B cell (primary cell): ENCODE measurements at regions not wholly inside any gene's neighbourhood (a gene's known extent, or its start where the extent isn't known, plus 50 kb on each side); places are given as distances from the start of the nearest gene placed in this dataset.

Experiments
- ATAC-seq: fragments of 200-7000 bp; cut with Tn5 transposase; one replicate; pipeline ENCODE4 v1.10.0; 2021; ENCODE audit warnings: low read depth, mild to moderate bottlenecking, moderate number of reproducible peaks, moderate library complexity
- CTCF ChIA-PET: fragments of 350-600 bp; sonication (Branson Sonifier 250); formaldehyde crosslinking; loops from one replicate; lab custom pipeline; 2021; ENCODE audit warnings: antibody characterized with exemption, inconsistent platforms; lab: Charles Lee
- POLR2A ChIA-PET: fragments of 350-600 bp; sonication (Branson Sonifier 250); formaldehyde crosslinking; loops from one replicate; lab custom pipeline; 2021; ENCODE audit warnings: antibody characterized with exemption; lab: Charles Lee
- DNase-seq: peaks from one replicate; pipeline ENCODE4 v3.0.0; 2013
- H2AFZ ChIP-seq: 2 replicates; pipeline ENCODE4 v1.6.1; 2012; ENCODE audit warnings: mild to moderate bottlenecking, low read depth, low read length; ENCODE audit not compliant: insufficient read depth, poor library complexity, severe bottlenecking
- H3K27ac ChIP-seq, 2 donors: 1 replicate in 1 of 2; 2 replicates in 1 of 2; pipeline ENCODE4 v1.5.1; 2012 to 2013; ENCODE audit warnings: low read length in 2 of 2, mild to moderate bottlenecking in 2 of 2, moderate library complexity in 1 of 2
- H3K27me3 ChIP-seq, 4 experiments: fragments of 200-600 bp in 1 of 4; sonication (generic) in 1 of 4; replicated peaks in 1 of 4; 1 replicate in 2 of 4; 2 replicates in 2 of 4; pipeline versions ENCODE4 v1.6.1 to v1.7.0; 2013 to 2016; ENCODE audit warnings: low read length in 3 of 4, mild to moderate bottlenecking in 2 of 4, mixed read lengths in 1 of 4, moderate library complexity in 1 of 4; ENCODE audit not compliant: insufficient read depth in 4 of 4, control insufficient read depth in 3 of 4; ENCODE audit errors: control extremely low read depth in 1 of 4
- H3K36me3 ChIP-seq, 2 experiments: replicated peaks in 1 of 2; 1 replicate in 1 of 2; 2 replicates in 1 of 2; pipeline versions ENCODE4 v1.6.1 to v1.7.1; 2013; ENCODE audit warnings: low read length in 1 of 2; ENCODE audit not compliant: insufficient read depth in 2 of 2, control insufficient read depth in 1 of 2; ENCODE audit errors: control extremely low read depth in 1 of 2, extremely low read depth in 1 of 2
- H3K4me1 ChIP-seq, 2 donors: fragments of 200-600 bp in 1 of 2; sonication (generic) in 1 of 2; 1 replicate in 1 of 2; 2 replicates in 1 of 2; pipeline versions ENCODE4 v1.5.1 to v1.6.1; 2013 to 2017; ENCODE audit warnings: low read length in 2 of 2; ENCODE audit not compliant: control insufficient read depth in 2 of 2, insufficient read depth in 2 of 2
- H3K4me2 ChIP-seq: replicated peaks from 2 replicates; pipeline ENCODE3; 2012; ENCODE audit warnings: mild to moderate bottlenecking, low read depth, low read length; ENCODE audit not compliant: poor library complexity, severe bottlenecking
- H3K4me3 ChIP-seq, 5 experiments: fragments of 200-600 bp in 1 of 5; sonication (generic) in 1 of 5; 1 replicate in 3 of 5; 2 replicates in 2 of 5; pipeline versions ENCODE4 v1.5.1 to v1.7.0; 2011 to 2016; ENCODE audit warnings: low read length in 4 of 5, mild to moderate bottlenecking in 4 of 5, low read depth in 2 of 5, control low read depth in 1 of 5, moderate library complexity in 1 of 5; ENCODE audit not compliant: insufficient read depth in 1 of 5; ENCODE audit errors: control extremely low read depth in 1 of 5, extremely low read depth in 1 of 5
- H3K79me2 ChIP-seq: fragments of 200-600 bp; sonication (generic); one replicate; pipeline ENCODE4 v1.6.0; 2016; ENCODE audit warnings: low read length; ENCODE audit not compliant: control insufficient read depth, insufficient read depth
- H3K9ac ChIP-seq: fragments of 200-600 bp; sonication (generic); 2 replicates; pipeline ENCODE4 v1.6.1; 2017; ENCODE audit warnings: mild to moderate bottlenecking, low read length, moderate library complexity
- H3K9me3 ChIP-seq, 3 donors: one replicate each; pipeline versions ENCODE4 v1.6.1 to v1.7.1; 2013; ENCODE audit warnings: low read length in 2 of 3; ENCODE audit not compliant: control insufficient read depth in 2 of 3, insufficient read depth in 1 of 3; ENCODE audit errors: control extremely low read depth in 1 of 3
- H4K20me1 ChIP-seq: 2 replicates; pipeline ENCODE4 v1.6.0; 2012; ENCODE audit warnings: mild to moderate bottlenecking, low read length; ENCODE audit not compliant: insufficient read depth, control insufficient read depth, poor library complexity, severe bottlenecking
- H3K27ac Mint-ChIP-seq: one replicate; pipeline ENCODE4 v1.8.0; 2021; ENCODE audit warnings: mixed read lengths
- H3K27me3 Mint-ChIP-seq: one replicate; pipeline ENCODE4 v1.8.0; 2021; ENCODE audit warnings: mixed read lengths
- H3K4me1 Mint-ChIP-seq: one replicate; pipeline ENCODE4 v1.8.0; 2021; ENCODE audit warnings: mixed read lengths
- H3K4me3 Mint-ChIP-seq: one replicate; pipeline ENCODE4 v1.8.0; 2021; ENCODE audit warnings: mixed read lengths
- H3K9me3 Mint-ChIP-seq: one replicate; pipeline ENCODE4 v1.8.0; 2022; ENCODE audit warnings: mixed read lengths; ENCODE audit not compliant: insufficient read depth
- EZH2 ChIP-seq: IDR thresholded peaks from 2 replicates; pipeline ENCODE4 v1.6.1; 2012; ENCODE audit warnings: borderline replicate concordance, low read depth, mild to moderate bottlenecking, moderate library complexity, low read length; ENCODE audit not compliant: insufficient read depth, poor library complexity, severe bottlenecking
- WGBS: methylation state at CpG from one replicate; pipeline ENCODE4 v1.1.5; 2013; ENCODE audit warnings: missing lambda C conversion rate; ENCODE audit not compliant: insufficient coverage; 5-methylcytosine and 5-hydroxymethylcytosine counted together
- intact Hi-C: fragments of 100-400 bp; cut with micrococcal nuclease; formaldehyde crosslinking; loops from one replicate; pipeline ENCODE4 v1.10.0; 2022
- TF ChIP-seq, protein P1 (sequence below): fragments of 200-600 bp; IDR thresholded peaks from one replicate; pipeline ENCODE4 v1.8.0; 2022; ENCODE audit warnings: antibody characterized with exemption, mild to moderate bottlenecking

DNA sequence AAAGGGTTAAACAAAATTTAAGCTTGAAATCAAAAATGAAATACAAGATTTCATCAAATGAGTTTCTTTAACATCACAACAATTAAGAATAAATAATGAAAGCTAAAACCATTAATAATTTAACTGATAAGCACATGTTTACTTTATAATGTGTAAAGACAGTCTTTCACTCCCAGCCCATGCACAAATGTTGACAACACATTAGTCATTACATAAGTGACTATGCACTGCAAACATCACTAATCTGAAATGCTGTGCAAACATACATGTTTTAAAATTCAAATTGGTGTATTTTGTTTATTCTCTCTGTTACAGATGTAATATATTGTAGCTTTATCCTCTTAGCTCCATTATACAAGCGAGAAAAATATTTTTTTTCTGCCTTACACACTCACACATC is 220.6 kb upstream of the CPXCR1 start:
- H3K4me3 Mint-ChIP-seq, result no peak overlapping the region
- no peaks in the 10 kb centered on the region for H3K27me3 Mint-ChIP-seq
- H3K9me3 ChIP-seq, result no peaks in the 10 kb centered on the region
- no peaks in the 10 kb centered on the region for H3K4me1 Mint-ChIP-seq
- no peak overlapping the region for H3K4me3 ChIP-seq
- no peaks in the 10 kb centered on the region for H3K79me2 ChIP-seq
- TF ChIP-seq, protein P1, sequence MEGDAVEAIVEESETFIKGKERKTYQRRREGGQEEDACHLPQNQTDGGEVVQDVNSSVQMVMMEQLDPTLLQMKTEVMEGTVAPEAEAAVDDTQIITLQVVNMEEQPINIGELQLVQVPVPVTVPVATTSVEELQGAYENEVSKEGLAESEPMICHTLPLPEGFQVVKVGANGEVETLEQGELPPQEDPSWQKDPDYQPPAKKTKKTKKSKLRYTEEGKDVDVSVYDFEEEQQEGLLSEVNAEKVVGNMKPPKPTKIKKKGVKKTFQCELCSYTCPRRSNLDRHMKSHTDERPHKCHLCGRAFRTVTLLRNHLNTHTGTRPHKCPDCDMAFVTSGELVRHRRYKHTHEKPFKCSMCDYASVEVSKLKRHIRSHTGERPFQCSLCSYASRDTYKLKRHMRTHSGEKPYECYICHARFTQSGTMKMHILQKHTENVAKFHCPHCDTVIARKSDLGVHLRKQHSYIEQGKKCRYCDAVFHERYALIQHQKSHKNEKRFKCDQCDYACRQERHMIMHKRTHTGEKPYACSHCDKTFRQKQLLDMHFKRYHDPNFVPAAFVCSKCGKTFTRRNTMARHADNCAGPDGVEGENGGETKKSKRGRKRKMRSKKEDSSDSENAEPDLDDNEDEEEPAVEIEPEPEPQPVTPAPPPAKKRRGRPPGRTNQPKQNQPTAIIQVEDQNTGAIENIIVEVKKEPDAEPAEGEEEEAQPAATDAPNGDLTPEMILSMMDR, result no peak
- TF ChIP-seq EZH2, result no peak
- H3K4me2 ChIP-seq, result no peak overlapping the region
- POLR2A ChIA-PET, result no interaction called here
- no peak overlapping the region for H3K27ac ChIP-seq
- no peaks in the 10 kb centered on the region for H4K20me1 ChIP-seq
- no peaks in the 10 kb centered on the region for H3K27me3 ChIP-seq
- WGBS, result no CpG with 5 or more reads among the region's 1 CpG
- CTCF ChIA-PET, result no interaction called here
- no peak overlapping the region for H3K27ac Mint-ChIP-seq
- no peaks in the 10 kb centered on the region for H3K36me3 ChIP-seq
- DNase-seq (no peak), ATAC-seq (no peak)
- H3K9ac ChIP-seq, result no peak overlapping the region
- intact Hi-C loops, result no loop called here
- no peaks in the 10 kb centered on the region for H3K4me1 ChIP-seq
- no peak overlapping the region for H2AFZ ChIP-seq
- no peaks in the 10 kb centered on the region for H3K9me3 Mint-ChIP-seq

GRCh38 chrX:88558421-88558820 is 188.6 kb upstream of the CPXCR1 start:
- no peak overlapping the region for H2AFZ ChIP-seq
- H3K4me2 ChIP-seq, result no peak overlapping the region
- H4K20me1 ChIP-seq, result no peaks in the 10 kb centered on the region
- no peak overlapping the region for H3K9ac ChIP-seq
- H3K27me3 Mint-ChIP-seq, result no peaks in the 10 kb centered on the region
- DNase-seq, result no peak
- H3K4me3 ChIP-seq, result no peak overlapping the region
- no peak overlapping the region for H3K27ac ChIP-seq
- CTCF ChIA-PET, result no interaction called here
- WGBS, result no CpG with 5 or more reads among the region's 3 CpGs
- H3K27ac Mint-ChIP-seq, result no peak overlapping the region
- no peak overlapping the region for H3K4me3 Mint-ChIP-seq
- intact Hi-C loops, result no loop called here
- no peaks in the 10 kb centered on the region for H3K4me1 ChIP-seq
- no peak for TF ChIP-seq EZH2
- TF ChIP-seq, protein P1, result no peak
- POLR2A ChIA-PET, result no interaction called here
- H3K9me3 ChIP-seq, result peaks cover 0 to 5% (median 0%) of the 10 kb centered on the region in 3 donors
- H3K4me1 Mint-ChIP-seq, result no peaks in the 10 kb centered on the region
- ATAC-seq, result no peak
- H3K79me2 ChIP-seq, result no peaks in the 10 kb centered on the region
- H3K36me3 ChIP-seq, result no peaks in the 10 kb centered on the region
- H3K9me3 Mint-ChIP-seq, result no peaks in the 10 kb centered on the region
- no peaks in the 10 kb centered on the region for H3K27me3 ChIP-seq
